Neural crest cell (in vitro differentiated cells): ENCODE measurements at regions not wholly inside any gene's neighbourhood (a gene's known extent, or its start where the extent isn't known, plus 50 kb on each side); places are given as distances from the start of the nearest gene placed in this dataset.

Experiments used
- DNase-seq: peaks from one replicate; pipeline ENCODE4 v3.0.0; 2021; ENCODE audit warnings: low read depth, mixed read lengths, low spot score
- H3K27ac Mint-ChIP-seq: one replicate; pipeline ENCODE4 v1.8.0; 2021; ENCODE audit warnings: mild to moderate bottlenecking, mixed read lengths; ENCODE audit not compliant: unreplicated experiment
- H3K27me3 Mint-ChIP-seq: 2 replicates; pipeline ENCODE4 v1.8.0; 2021; ENCODE audit warnings: low read depth, mild to moderate bottlenecking, mixed read lengths
- H3K36me3 Mint-ChIP-seq: 2 replicates; pipeline ENCODE4 v1.8.0; 2021; ENCODE audit warnings: low read depth, mild to moderate bottlenecking, mixed read lengths
- H3K4me1 Mint-ChIP-seq: 2 replicates; pipeline ENCODE4 v1.8.0; 2021; ENCODE audit warnings: mixed read lengths
- H3K4me3 Mint-ChIP-seq: one replicate; pipeline ENCODE4 v1.8.0; 2021; ENCODE audit warnings: mild to moderate bottlenecking, mixed read lengths
- H3K9me3 Mint-ChIP-seq: 2 replicates; pipeline ENCODE4 v1.8.0; 2021; ENCODE audit warnings: mixed read lengths
- CTCF ChIP-seq: fragments of 200-600 bp; sonication (generic); conservative IDR thresholded peaks from 2 replicates; pipeline ENCODE4 v1.5.0; 2021; ENCODE audit warnings: antibody characterized with exemption, mild to moderate bottlenecking

GRCh38 chr1:29890201-29890959 is 654.1 kb downstream of the PTPRU start:
- DNase-seq = no peak
- Mint-ChIP-seq H3K36me3 (no peaks in the 10 kb centered on the region), H3K27ac (no peak overlapping the region), H3K27me3 (peaks cover 46% of the 10 kb centered on the region), H3K4me1 (no peaks in the 10 kb centered on the region), H3K4me3 (no peak overlapping the region), H3K9me3 (no peaks in the 10 kb centered on the region)
- no peak for TF ChIP-seq CTCF

- H3K27ac Mint-ChIP-seq = no peak overlapping the region
- H3K4me3 Mint-ChIP-seq = no peak overlapping the region
- no peaks in the 10 kb centered on the region for H3K9me3 Mint-ChIP-seq
- no peaks in the 10 kb centered on the region for H3K4me1 Mint-ChIP-seq
- TF ChIP-seq CTCF = no peak
- H3K36me3 Mint-ChIP-seq = no peaks in the 10 kb centered on the region
- DNase-seq = no peak
- H3K27me3 Mint-ChIP-seq = peaks cover 40% of the 10 kb centered on the region
Measured at GRCh38 chr1:29889776-29890175, 653.5 kb downstream of the PTPRU start.

- Mint-ChIP-seq H3K27ac (no peak overlapping the region), H3K4me3 (no peak overlapping the region), H3K27me3 (peaks cover 12% of the 10 kb centered on the region), H3K4me1 (no peaks in the 10 kb centered on the region), H3K9me3 (no peaks in the 10 kb centered on the region), H3K36me3 (no peaks in the 10 kb centered on the region)
- no peak for TF ChIP-seq CTCF
- DNase-seq = no peak
Measured at GRCh38 chr1:29884740-29885139, 648.4 kb downstream of the PTPRU start.

- Mint-ChIP-seq H3K4me1 (no peaks in the 10 kb centered on the region), H3K36me3 (no peaks in the 10 kb centered on the region), H3K4me3 (no peak overlapping the region), H3K27me3 (peaks cover 8% of the 10 kb centered on the region), H3K9me3 (no peaks in the 10 kb centered on the region), H3K27ac (no peak overlapping the region)
- no peak for TF ChIP-seq CTCF
- DNase-seq = no peak
Measured at GRCh38 chr1:29883986-29884385, 647.7 kb downstream of the PTPRU start.

- no peaks in the 10 kb centered on the region for H3K9me3 Mint-ChIP-seq
- peaks cover 8% of the 10 kb centered on the region for H3K27me3 Mint-ChIP-seq
- no peak for TF ChIP-seq CTCF
- no peaks in the 10 kb centered on the region for H3K4me1 Mint-ChIP-seq
- DNase-seq = no peak
- no peak overlapping the region for H3K4me3 Mint-ChIP-seq
- no peaks in the 10 kb centered on the region for H3K36me3 Mint-ChIP-seq
- H3K27ac Mint-ChIP-seq = no peak overlapping the region
Measured at GRCh38 chr1:29883411-29883832, 647.1 kb downstream of the PTPRU start.
